ENCODE measurements at regions not wholly inside any gene's neighbourhood (a gene's known extent, or its start where the extent isn't known, plus 50 kb on each side); places are given as distances from the start of the nearest gene placed in this dataset.
"Not testable (repeated sequence)": the region's sequence is repeated elsewhere in the genome, so short reads cannot be mapped to it uniquely, and the experiment has no call there.

DNA sequence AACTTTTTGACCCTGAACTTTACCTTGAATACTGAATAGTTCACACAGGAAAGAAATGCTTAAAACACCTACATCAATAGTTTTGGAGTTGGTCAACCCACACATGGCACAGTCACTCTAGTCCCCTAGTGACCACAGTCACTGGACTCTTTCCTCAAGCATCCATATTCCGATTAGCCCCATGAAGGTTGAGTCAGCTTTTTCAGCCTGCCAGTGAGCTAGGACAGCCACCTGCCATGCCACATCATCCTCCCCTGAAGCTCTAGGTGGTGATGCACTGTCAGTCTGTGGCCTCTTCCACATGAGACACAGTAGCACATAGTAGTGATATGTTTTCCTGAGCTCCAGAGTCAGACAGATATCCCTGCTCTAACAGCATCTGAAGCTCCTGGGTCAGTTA, 537.2 kb downstream of the XPNPEP1 start:
- Histone ChIP-seq H3K9ac (ENCODE audit: low read depth, low read length) (no peak overlapping the region), H3K4me3 (ENCODE audit: low read depth, low read length) (no peak overlapping the region), H3K9me3 (ENCODE audit: control insufficient read depth, insufficient read depth, low read length) (no peaks in the 10 kb centered on the region), H3K27me3 (ENCODE audit: control insufficient read depth, insufficient read depth, low read length) (no peaks in the 10 kb centered on the region), H3K4me1 (ENCODE audit: control insufficient read depth, insufficient read depth, low read length) (no peaks in the 10 kb centered on the region), H3K36me3 (ENCODE audit: control insufficient read depth, insufficient read depth, low read length) (no peaks in the 10 kb centered on the region)

DNA sequence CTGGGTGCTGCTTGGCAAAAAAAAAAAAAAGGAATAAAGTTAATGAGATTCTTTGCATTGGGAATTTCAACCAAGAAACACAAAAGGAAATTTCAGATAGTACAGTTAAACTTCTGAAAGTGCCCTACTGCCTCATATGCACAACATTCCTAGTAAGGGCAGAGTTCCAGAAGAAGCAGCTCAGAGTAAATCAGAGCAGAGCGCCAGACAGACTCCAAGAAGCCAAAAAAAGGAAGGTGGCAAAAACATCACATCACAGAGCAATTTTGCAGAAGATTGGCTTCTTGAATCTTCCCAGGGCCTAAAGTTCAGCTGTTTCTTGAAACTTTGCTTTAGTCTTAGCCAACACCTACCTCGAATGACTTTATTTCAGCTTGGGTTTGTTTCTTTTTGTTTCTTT, 544.1 kb downstream of the XPNPEP1 start:
- H3K4me3 ChIP-seq (ENCODE audit: low read depth, low read length): no peak overlapping the region
- H3K9ac ChIP-seq (ENCODE audit: low read depth, low read length): no peak overlapping the region
- no peaks in the 10 kb centered on the region for H3K4me1 ChIP-seq (ENCODE audit: control insufficient read depth, insufficient read depth, low read length)
- no peaks in the 10 kb centered on the region for H3K36me3 ChIP-seq (ENCODE audit: control insufficient read depth, insufficient read depth, low read length)
- no peaks in the 10 kb centered on the region for H3K27me3 ChIP-seq (ENCODE audit: control insufficient read depth, insufficient read depth, low read length)
- H3K9me3 ChIP-seq (ENCODE audit: control insufficient read depth, insufficient read depth, low read length): no peaks in the 10 kb centered on the region

DNA sequence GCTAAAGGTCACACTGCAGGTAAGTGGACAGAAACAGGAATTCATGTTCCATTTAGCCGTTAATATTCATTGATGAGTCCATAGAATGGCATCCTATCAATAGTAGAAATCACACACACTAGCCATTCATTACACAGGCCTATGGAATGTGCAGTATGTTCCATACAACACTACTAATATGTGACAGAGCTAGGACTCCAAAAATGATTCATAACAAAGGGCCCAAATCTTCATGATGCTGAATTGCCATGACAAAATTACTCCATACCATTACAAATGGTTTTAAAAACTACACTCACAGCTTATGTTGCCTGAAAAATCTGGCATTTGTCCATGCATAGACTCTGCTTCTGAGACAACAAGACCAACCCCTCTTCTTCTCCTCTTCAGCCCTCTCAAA, 549.1 kb downstream of the XPNPEP1 start:
- no peaks in the 10 kb centered on the region for H3K9me3 ChIP-seq (ENCODE audit: control insufficient read depth, insufficient read depth, low read length)
- no peak overlapping the region for H3K9ac ChIP-seq (ENCODE audit: low read depth, low read length)
- H3K27me3 ChIP-seq (ENCODE audit: control insufficient read depth, insufficient read depth, low read length): no peaks in the 10 kb centered on the region
- no peaks in the 10 kb centered on the region for H3K4me1 ChIP-seq (ENCODE audit: control insufficient read depth, insufficient read depth, low read length)
- H3K4me3 ChIP-seq (ENCODE audit: low read depth, low read length): no peak overlapping the region
- H3K36me3 ChIP-seq (ENCODE audit: control insufficient read depth, insufficient read depth, low read length): no peaks in the 10 kb centered on the region

DNA sequence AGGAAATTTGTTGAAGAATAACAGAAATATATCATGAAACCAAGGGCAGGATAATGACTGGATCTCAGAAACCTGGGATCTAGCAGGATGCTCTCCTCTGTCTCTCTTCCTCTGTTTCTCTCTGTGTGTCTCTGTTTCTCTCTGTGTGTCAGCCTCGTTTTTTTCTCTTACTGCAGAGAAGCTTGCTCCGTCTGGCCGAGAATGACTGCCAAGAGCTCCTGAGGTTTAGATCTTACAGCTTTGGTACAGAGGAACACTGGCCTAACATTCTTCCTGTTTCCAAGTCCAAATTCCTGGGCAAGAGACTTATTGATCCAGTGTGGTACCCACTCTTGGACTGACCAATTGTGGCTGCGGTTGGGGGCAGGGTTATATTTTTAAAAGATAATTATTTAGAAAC, 564.0 kb downstream of the XPNPEP1 start:
- Histone ChIP-seq H3K4me1 (ENCODE audit: control insufficient read depth, insufficient read depth, low read length) (no peaks in the 10 kb centered on the region), H3K9ac (ENCODE audit: low read depth, low read length) (no peak overlapping the region), H3K4me3 (ENCODE audit: low read depth, low read length) (no peak overlapping the region), H3K9me3 (ENCODE audit: control insufficient read depth, insufficient read depth, low read length) (no peaks in the 10 kb centered on the region), H3K27me3 (ENCODE audit: control insufficient read depth, insufficient read depth, low read length) (no peaks in the 10 kb centered on the region), H3K36me3 (ENCODE audit: control insufficient read depth, insufficient read depth, low read length) (no peaks in the 10 kb centered on the region)

DNA sequence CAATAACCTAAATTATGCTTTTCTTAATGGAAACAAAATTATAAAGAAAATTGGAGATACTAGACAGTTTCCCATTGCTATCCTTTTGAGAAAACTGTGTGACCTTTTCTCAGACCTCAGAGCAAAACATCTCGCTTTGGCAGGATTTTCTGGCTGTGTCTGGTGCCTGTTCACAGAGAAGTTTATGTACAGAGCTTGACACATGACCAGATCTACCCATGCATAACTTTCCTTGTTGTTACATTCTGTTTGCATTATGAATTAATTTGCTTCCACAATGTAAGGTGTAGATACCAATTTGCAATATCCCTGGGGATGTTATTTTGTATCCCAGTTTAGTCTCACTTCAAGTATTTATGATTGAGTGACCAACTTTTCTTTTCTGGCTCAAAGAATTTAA, 565.0 kb downstream of the XPNPEP1 start:
- Histone ChIP-seq H3K27me3 (ENCODE audit: control insufficient read depth, insufficient read depth, low read length) (no peaks in the 10 kb centered on the region), H3K9me3 (ENCODE audit: control insufficient read depth, insufficient read depth, low read length) (no peaks in the 10 kb centered on the region), H3K36me3 (ENCODE audit: control insufficient read depth, insufficient read depth, low read length) (no peaks in the 10 kb centered on the region), H3K4me1 (ENCODE audit: control insufficient read depth, insufficient read depth, low read length) (no peaks in the 10 kb centered on the region), H3K4me3 (ENCODE audit: low read depth, low read length) (no peak overlapping the region), H3K9ac (ENCODE audit: low read depth, low read length) (no peak overlapping the region)

DNA sequence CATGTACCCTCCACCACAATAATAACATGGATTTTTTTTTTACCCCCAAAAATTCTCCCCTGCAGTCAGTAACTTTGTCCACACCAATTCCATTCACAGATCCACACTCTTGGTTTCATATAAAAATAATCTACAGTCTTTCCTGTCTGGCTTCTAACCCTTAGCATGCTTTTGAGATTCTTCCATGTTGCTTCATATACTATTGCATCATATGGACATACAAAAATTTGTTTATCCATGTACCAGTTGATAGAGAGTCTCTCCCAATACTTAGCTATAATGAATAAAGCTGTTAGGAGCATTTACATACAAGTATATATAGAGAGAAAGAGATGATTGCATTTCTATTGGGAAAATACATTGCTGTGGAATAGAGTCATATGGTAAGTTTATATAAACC, 575.0 kb downstream of the XPNPEP1 start:
- Histone ChIP-seq H3K9me3 (ENCODE audit: control insufficient read depth, insufficient read depth, low read length) (no peaks in the 10 kb centered on the region), H3K9ac (ENCODE audit: low read depth, low read length) (no peak overlapping the region), H3K27me3 (ENCODE audit: control insufficient read depth, insufficient read depth, low read length) (no peaks in the 10 kb centered on the region), H3K4me1 (ENCODE audit: control insufficient read depth, insufficient read depth, low read length) (no peaks in the 10 kb centered on the region), H3K4me3 (ENCODE audit: low read depth, low read length) (no peak overlapping the region), H3K36me3 (ENCODE audit: control insufficient read depth, insufficient read depth, low read length) (no peaks in the 10 kb centered on the region)

DNA sequence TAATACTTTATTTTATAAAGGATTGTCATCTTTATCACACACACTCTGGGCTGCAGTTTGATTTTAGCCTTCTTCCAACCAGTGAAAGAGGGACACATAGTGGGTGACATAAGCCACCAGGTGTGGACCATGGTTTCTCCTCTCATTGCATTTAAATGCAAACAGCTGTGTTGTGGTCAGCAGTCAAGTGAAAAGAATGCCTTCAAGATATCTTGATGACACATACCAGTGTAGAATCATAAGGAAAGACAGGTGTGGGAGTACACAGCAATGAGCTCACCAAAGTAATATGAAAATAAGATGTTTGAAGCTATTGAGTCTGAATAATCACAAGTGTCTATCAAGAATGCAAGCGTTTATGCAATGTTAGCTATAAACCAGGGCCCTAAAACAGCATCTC, 580.0 kb downstream of the XPNPEP1 start:
- Histone ChIP-seq H3K4me3 (ENCODE audit: low read depth, low read length) (no peak overlapping the region), H3K9me3 (ENCODE audit: control insufficient read depth, insufficient read depth, low read length) (no peaks in the 10 kb centered on the region), H3K9ac (ENCODE audit: low read depth, low read length) (no peak overlapping the region), H3K27me3 (ENCODE audit: control insufficient read depth, insufficient read depth, low read length) (no peaks in the 10 kb centered on the region), H3K36me3 (ENCODE audit: control insufficient read depth, insufficient read depth, low read length) (no peaks in the 10 kb centered on the region), H3K4me1 (ENCODE audit: control insufficient read depth, insufficient read depth, low read length) (no peaks in the 10 kb centered on the region)

DNA sequence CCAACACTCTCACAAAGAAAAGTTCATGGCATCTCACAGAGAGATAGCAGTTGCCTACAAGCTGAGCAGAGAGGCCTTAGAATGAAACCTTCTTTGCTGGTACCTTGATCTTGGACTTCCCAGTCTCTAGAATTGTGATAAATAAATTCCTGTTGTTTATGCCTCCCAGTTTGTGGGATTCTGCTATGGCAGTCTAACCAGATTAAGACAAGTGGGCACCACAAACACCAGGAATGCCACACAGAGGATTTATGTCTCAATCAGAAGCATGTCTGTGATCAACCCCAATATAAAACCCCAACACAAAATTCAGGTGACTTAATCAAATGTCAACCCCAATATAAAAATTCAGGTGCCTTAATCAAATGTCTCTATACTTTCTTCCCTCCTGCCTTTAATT, 581.3 kb downstream of the XPNPEP1 start:
- H3K36me3 ChIP-seq (ENCODE audit: control insufficient read depth, insufficient read depth, low read length): no peaks in the 10 kb centered on the region
- H3K4me1 ChIP-seq (ENCODE audit: control insufficient read depth, insufficient read depth, low read length): no peaks in the 10 kb centered on the region
- no peak overlapping the region for H3K4me3 ChIP-seq (ENCODE audit: low read depth, low read length)
- H3K9me3 ChIP-seq (ENCODE audit: control insufficient read depth, insufficient read depth, low read length): no peaks in the 10 kb centered on the region
- no peaks in the 10 kb centered on the region for H3K27me3 ChIP-seq (ENCODE audit: control insufficient read depth, insufficient read depth, low read length)
- no peak overlapping the region for H3K9ac ChIP-seq (ENCODE audit: low read depth, low read length)

DNA sequence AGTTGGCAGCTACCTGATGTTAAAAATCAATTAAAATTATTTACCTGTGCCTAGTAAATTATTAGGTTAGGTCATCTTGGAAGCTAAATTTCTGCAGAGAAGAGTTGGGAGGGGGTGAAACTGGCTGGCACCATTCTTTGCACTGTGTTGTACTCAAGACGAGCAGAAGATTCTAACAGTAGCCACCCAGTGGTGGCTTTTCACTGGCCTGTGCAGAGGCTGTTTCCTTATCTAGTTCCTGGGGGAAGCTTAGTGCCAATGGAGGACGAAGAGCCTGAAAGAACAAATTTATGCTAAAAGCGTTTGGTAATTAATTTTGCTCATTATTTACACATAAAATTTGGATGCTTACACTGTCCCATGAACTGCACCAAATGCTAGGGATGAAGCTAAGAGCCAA, 595.3 kb downstream of the XPNPEP1 start:
- Histone ChIP-seq H3K27me3 (ENCODE audit: control insufficient read depth, insufficient read depth, low read length) (no peaks in the 10 kb centered on the region), H3K9ac (ENCODE audit: low read depth, low read length) (no peak overlapping the region), H3K4me3 (ENCODE audit: low read depth, low read length) (no peak overlapping the region), H3K36me3 (ENCODE audit: control insufficient read depth, insufficient read depth, low read length) (no peaks in the 10 kb centered on the region), H3K4me1 (ENCODE audit: control insufficient read depth, insufficient read depth, low read length) (no peaks in the 10 kb centered on the region), H3K9me3 (ENCODE audit: control insufficient read depth, insufficient read depth, low read length) (no peaks in the 10 kb centered on the region)

DNA sequence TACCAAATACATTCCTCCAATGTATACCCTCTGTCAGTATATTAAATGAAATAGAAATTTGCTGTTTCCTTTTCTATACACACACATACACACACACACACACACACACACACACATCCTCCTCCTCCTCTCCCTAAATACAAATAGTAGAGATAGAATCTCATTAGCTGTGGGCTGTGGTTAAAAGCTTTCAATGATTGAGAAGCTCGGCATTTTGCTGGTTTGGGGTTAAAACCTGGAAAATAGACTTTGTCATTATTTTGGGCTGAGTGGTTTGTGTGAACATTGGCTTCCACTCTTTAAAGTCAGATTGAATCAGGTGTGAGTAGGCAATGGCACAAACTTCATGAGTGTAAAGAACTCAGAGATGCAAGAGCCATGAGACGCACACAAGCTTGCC, 596.0 kb downstream of the XPNPEP1 start:
- Histone ChIP-seq H3K4me1 (ENCODE audit: control insufficient read depth, insufficient read depth, low read length) (no peaks in the 10 kb centered on the region), H3K4me3 (ENCODE audit: low read depth, low read length) (no peak overlapping the region), H3K9ac (ENCODE audit: low read depth, low read length) (no peak overlapping the region), H3K27me3 (ENCODE audit: control insufficient read depth, insufficient read depth, low read length) (no peaks in the 10 kb centered on the region), H3K9me3 (ENCODE audit: control insufficient read depth, insufficient read depth, low read length) (no peaks in the 10 kb centered on the region), H3K36me3 (ENCODE audit: control insufficient read depth, insufficient read depth, low read length) (no peaks in the 10 kb centered on the region)

DNA sequence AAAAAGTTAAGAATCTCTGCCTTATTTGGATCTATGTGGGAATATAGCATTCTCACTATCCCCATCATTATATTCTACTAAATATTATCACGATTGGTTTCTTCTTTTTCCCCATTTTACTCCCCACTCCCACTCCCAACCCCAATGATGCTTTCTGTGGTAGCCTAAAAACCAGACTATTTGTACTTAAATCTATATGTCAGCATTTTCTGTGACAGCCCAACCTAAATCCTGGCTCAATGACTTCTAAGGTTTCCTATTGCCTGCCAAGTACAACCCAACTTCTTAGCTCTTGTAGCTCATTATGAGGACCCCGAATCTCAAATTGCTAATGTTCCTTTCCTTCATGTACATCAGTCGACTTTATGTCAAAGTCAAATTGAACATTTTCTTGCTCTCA, 598.6 kb downstream of the XPNPEP1 start:
- H3K27me3 ChIP-seq (ENCODE audit: control insufficient read depth, insufficient read depth, low read length): no peaks in the 10 kb centered on the region
- H3K4me1 ChIP-seq (ENCODE audit: control insufficient read depth, insufficient read depth, low read length): no peaks in the 10 kb centered on the region
- H3K36me3 ChIP-seq (ENCODE audit: control insufficient read depth, insufficient read depth, low read length): no peaks in the 10 kb centered on the region
- no peak overlapping the region for H3K9ac ChIP-seq (ENCODE audit: low read depth, low read length)
- no peak overlapping the region for H3K4me3 ChIP-seq (ENCODE audit: low read depth, low read length)
- H3K9me3 ChIP-seq (ENCODE audit: control insufficient read depth, insufficient read depth, low read length): no peaks in the 10 kb centered on the region

DNA sequence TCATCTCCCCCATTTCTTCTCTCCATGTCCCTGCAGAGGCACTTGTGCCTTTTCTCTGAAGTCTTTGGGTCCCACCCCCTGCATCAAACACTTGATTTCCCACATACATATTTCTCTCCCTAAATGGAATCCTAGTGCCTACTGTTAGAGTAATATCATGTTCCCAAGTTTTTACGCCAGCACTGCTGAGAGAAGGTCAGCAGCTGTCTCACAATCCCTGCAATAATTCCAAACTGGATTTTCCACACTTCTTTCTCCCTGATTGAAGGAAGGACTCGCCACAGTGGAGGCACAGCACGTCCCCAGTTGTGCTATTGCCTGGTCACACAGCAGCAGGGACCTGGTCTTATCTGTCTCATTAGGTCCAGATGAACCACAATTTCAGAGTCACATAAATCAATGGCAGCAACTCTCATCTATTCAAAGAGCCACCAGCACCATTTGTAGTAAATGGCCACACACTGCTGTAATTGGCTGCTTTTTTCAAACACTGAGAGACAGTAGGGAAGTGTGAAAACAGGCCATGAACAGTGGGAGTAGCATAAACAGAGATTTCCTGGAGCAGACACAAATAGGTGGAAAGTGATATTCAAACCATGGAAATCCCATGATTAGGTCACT, 605.5 kb downstream of the XPNPEP1 start:
- no peaks in the 10 kb centered on the region for H3K9me3 ChIP-seq (ENCODE audit: control insufficient read depth, insufficient read depth, low read length)
- no peak overlapping the region for H3K4me3 ChIP-seq (ENCODE audit: low read depth, low read length)
- no peaks in the 10 kb centered on the region for H3K36me3 ChIP-seq (ENCODE audit: control insufficient read depth, insufficient read depth, low read length)
- H3K9ac ChIP-seq (ENCODE audit: low read depth, low read length): no peak overlapping the region
- H3K27me3 ChIP-seq (ENCODE audit: control insufficient read depth, insufficient read depth, low read length): no peaks in the 10 kb centered on the region
- H3K4me1 ChIP-seq (ENCODE audit: control insufficient read depth, insufficient read depth, low read length): no peaks in the 10 kb centered on the region

DNA sequence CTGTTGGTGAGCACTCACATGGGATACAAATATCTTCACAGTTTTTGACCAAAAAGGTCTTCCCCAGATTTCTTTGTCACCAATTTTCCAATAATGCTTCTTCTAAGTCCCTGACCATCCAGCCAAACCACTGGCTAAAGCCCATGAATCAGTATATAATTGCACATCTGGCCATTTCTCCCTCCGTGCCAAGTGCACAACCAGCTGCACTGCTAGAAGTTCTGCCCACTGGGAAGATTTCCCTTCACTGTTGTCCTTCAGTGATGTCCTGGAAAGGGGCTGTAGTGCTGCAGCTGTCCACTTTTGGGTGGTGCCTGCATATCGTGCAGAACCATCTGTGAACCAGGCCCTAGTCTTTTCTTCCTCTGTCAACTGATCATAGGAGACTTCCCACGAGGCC, 609.3 kb downstream of the XPNPEP1 start:
- H3K36me3 ChIP-seq (ENCODE audit: control insufficient read depth, insufficient read depth, low read length); H3K9me3 ChIP-seq (ENCODE audit: control insufficient read depth, insufficient read depth, low read length); H3K4me3 ChIP-seq (ENCODE audit: low read depth, low read length); H3K4me1 ChIP-seq (ENCODE audit: control insufficient read depth, insufficient read depth, low read length); H3K9ac ChIP-seq (ENCODE audit: low read depth, low read length); H3K27me3 ChIP-seq (ENCODE audit: control insufficient read depth, insufficient read depth, low read length): not testable (repeated sequence)

Measured in iPS-15b (cell line).